DOHH2 (cell line): ENCODE measurements at regions not wholly inside any gene's neighbourhood (a gene's known extent, or its start where the extent isn't known, plus 50 kb on each side); places are given as distances from the start of the nearest gene placed in this dataset.

Source experiments
- H3F3A ChIP-seq: fragments of 200-600 bp; sonication (generic), shearing (Covaris generic); 2 replicates; pipeline ENCODE4 v1.6.0; 2016; ENCODE audit warnings: antibody characterized with exemption, mild to moderate bottlenecking; ENCODE audit not compliant: control insufficient read depth, insufficient read depth
- H3K27ac ChIP-seq: fragments of 200-600 bp; sonication (generic); 2 replicates; pipeline ENCODE4 v1.5.1; 2014; ENCODE audit warnings: low read depth, mild to moderate bottlenecking, low read length, moderate library complexity
- H3K27me3 ChIP-seq: fragments of 200-600 bp; sonication (generic); 2 replicates; pipeline ENCODE4 v1.6.1; 2014; ENCODE audit warnings: mild to moderate bottlenecking, low read length, mixed read lengths; ENCODE audit not compliant: control insufficient read depth
- H3K36me3 ChIP-seq: fragments of 200-600 bp; sonication (generic); 2 replicates; pipeline ENCODE4 v1.6.1; 2014; ENCODE audit warnings: mild to moderate bottlenecking, low read length, moderate library complexity, mixed read lengths; ENCODE audit not compliant: control insufficient read depth
- H3K4me1 ChIP-seq: fragments of 200-600 bp; sonication (generic); 2 replicates; pipeline ENCODE4 v1.6.1; 2014; ENCODE audit warnings: mild to moderate bottlenecking, low read length, mixed read lengths; ENCODE audit not compliant: control insufficient read depth
- H3K4me2 ChIP-seq: fragments of 200-600 bp; sonication (generic); 2 replicates; pipeline ENCODE4 v1.6.0; 2014; ENCODE audit warnings: mild to moderate bottlenecking, low read length, moderate library complexity
- H3K4me3 ChIP-seq: fragments of 200-600 bp; sonication (generic); 2 replicates; pipeline ENCODE4 v1.5.1; 2014; ENCODE audit warnings: mild to moderate bottlenecking, low read length, mixed read lengths
- H3K79me2 ChIP-seq: fragments of 200-600 bp; sonication (generic); 2 replicates; pipeline ENCODE4 v1.6.1; 2014; ENCODE audit warnings: mild to moderate bottlenecking, low read length, mixed read lengths; ENCODE audit not compliant: control insufficient read depth
- H3K9me2 ChIP-seq: fragments of 200-600 bp; sonication (generic); replicated peaks from 2 replicates; pipeline ENCODE4 v1.6.1; 2014; ENCODE audit warnings: mild to moderate bottlenecking, low read length, mixed read lengths; ENCODE audit not compliant: control insufficient read depth
- H3K9me3 ChIP-seq: fragments of 200-600 bp; sonication (generic); 2 replicates; pipeline ENCODE4 v1.6.1; 2014; ENCODE audit warnings: antibody characterized with exemption, low read length, mixed read lengths; ENCODE audit not compliant: control insufficient read depth, insufficient read depth
- H4K20me1 ChIP-seq: fragments of 200-600 bp; sonication (generic); 2 replicates; pipeline ENCODE4 v1.6.0; 2014; ENCODE audit warnings: low read depth, mild to moderate bottlenecking, antibody characterized with exemption, low read length, moderate library complexity; ENCODE audit not compliant: control insufficient read depth, insufficient read depth
- EZH2phosphoT487 ChIP-seq: fragments of 200-600 bp; sonication (generic); IDR thresholded peaks from 2 replicates; pipeline ENCODE4 v1.6.1; 2017; ENCODE audit warnings: borderline replicate concordance, mild to moderate bottlenecking, antibody characterized with exemption, low read length, moderate library complexity, mixed read lengths
- TF ChIP-seq, protein P1 (sequence below): fragments of 200-600 bp; sonication (generic); IDR thresholded peaks from one replicate; pipeline ENCODE4 v1.5.1; 2014; ENCODE audit warnings: antibody characterized with exemption, mild to moderate bottlenecking, low read depth, low read length; ENCODE audit not compliant: poor library complexity, severe bottlenecking

DNA sequence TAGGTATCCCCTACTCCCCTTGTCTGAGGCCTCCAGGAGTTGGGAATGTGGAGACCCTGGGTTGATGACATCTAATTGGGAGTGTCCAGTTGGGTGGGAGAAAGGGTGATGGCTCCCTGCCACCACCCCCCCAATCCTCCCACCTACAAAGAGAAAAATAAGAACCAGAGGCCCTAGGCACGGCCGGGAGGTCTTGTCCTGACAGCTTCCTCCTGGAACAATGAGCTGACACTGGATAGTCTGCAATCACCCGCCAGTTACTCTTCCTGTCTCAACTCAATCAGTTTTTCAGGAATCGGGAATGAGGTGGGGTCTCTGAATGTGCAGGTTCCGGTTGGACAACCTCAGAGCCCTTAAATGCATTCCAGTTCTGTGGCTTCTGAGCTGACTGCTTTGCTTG lies 129.9 kb upstream of the MRPS22 start:
- Histone ChIP-seq H3K4me1 (no peaks in the 10 kb centered on the region), H3K27ac (no peak overlapping the region), H3F3A (no peaks in the 10 kb centered on the region), H4K20me1 (no peaks in the 10 kb centered on the region), H3K4me2 (no peak overlapping the region), H3K4me3 (no peak overlapping the region), H3K27me3 (peaks cover 17% of the 10 kb centered on the region), H3K9me3 (peaks cover 4% of the 10 kb centered on the region; the same call in 1 of the 2 replicates), H3K36me3 (no peaks in the 10 kb centered on the region), H3K9me2 (no peaks in the 10 kb centered on the region), H3K79me2 (no peaks in the 10 kb centered on the region)
- TF ChIP-seq, protein P1, sequence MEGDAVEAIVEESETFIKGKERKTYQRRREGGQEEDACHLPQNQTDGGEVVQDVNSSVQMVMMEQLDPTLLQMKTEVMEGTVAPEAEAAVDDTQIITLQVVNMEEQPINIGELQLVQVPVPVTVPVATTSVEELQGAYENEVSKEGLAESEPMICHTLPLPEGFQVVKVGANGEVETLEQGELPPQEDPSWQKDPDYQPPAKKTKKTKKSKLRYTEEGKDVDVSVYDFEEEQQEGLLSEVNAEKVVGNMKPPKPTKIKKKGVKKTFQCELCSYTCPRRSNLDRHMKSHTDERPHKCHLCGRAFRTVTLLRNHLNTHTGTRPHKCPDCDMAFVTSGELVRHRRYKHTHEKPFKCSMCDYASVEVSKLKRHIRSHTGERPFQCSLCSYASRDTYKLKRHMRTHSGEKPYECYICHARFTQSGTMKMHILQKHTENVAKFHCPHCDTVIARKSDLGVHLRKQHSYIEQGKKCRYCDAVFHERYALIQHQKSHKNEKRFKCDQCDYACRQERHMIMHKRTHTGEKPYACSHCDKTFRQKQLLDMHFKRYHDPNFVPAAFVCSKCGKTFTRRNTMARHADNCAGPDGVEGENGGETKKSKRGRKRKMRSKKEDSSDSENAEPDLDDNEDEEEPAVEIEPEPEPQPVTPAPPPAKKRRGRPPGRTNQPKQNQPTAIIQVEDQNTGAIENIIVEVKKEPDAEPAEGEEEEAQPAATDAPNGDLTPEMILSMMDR = no peak
- TF ChIP-seq EZH2phosphoT487 = no peak

DNA sequence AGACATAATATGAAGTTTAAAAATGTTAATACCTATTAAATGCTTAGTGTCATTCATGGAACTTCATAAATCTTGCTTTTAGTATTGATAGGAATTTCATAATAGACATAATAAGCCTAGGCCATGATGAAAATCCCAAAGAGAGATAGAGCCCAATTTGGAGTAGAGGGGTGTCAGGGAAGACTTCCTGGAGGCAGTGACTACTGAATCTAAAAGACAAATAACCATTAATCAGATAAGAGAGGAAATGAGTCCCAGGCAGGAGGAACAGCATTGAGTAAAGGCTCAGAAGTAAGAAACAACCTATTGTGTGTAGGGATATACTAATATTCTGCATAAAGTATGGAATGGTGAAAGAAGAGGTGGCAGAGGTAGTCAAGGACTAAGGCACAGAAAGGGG lies 126.9 kb upstream of the MRPS22 start:
- Histone ChIP-seq H3K4me3 (no peak overlapping the region), H3K4me2 (no peak overlapping the region), H3K27me3 (peaks cover 21% of the 10 kb centered on the region), H3K9me3 (no peaks in the 10 kb centered on the region), H3K27ac (no peak overlapping the region), H3F3A (no peaks in the 10 kb centered on the region), H4K20me1 (no peaks in the 10 kb centered on the region), H3K9me2 (no peaks in the 10 kb centered on the region), H3K4me1 (no peaks in the 10 kb centered on the region), H3K79me2 (no peaks in the 10 kb centered on the region), H3K36me3 (no peaks in the 10 kb centered on the region)
- TF ChIP-seq, protein P1 = no peak

DNA sequence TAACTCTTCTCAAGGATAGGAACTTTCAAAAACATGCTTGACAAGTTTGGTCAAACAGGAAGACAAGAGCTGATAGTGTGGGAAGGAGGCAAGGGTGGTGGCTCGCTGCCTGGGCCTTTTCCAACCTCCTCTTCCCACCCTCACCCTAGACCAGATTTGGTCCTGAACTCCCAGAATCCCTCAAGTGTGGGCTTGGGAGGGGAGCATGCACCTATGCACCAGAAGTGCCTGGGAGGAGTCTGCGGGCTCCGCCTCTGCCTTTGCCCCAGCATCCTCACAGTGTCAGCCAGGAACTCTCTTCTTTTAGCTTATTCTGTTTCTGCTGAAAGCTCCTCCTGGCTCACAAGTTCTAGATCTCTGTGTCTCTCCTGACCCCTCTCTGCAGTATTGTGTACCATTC lies 126.2 kb upstream of the MRPS22 start:
- H3K27ac ChIP-seq = no peak overlapping the region
- H3K4me1 ChIP-seq = no peaks in the 10 kb centered on the region
- no peak overlapping the region for H3K4me2 ChIP-seq
- no peaks in the 10 kb centered on the region for H3K9me3 ChIP-seq
- no peaks in the 10 kb centered on the region for H3K9me2 ChIP-seq
- no peak overlapping the region for H3K4me3 ChIP-seq
- H3K36me3 ChIP-seq = no peaks in the 10 kb centered on the region
- TF ChIP-seq, protein P1 = no peak
- no peaks in the 10 kb centered on the region for H4K20me1 ChIP-seq
- H3F3A ChIP-seq = no peaks in the 10 kb centered on the region
- peaks cover 21% of the 10 kb centered on the region for H3K27me3 ChIP-seq
- H3K79me2 ChIP-seq = no peaks in the 10 kb centered on the region

DNA sequence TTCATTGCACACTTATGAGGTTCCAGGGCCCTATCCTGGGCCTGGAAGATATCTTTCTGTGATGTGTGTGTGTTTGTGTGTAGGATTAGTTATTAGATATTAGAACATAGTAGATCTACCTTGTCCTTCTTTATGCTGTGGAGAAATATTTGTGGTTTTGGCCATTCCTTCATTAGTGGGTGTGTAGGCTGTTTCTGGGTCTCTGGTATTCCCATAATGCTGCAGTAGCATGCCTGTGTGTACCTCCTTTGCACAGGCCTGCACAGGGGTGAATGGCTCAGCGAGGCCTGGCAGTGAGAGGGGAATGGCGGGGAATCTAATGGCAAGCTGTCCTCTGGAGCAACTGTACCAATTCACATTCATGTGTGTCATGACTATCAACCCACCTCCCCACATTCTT lies 125.8 kb upstream of the MRPS22 start:
- Histone ChIP-seq H3K27ac (no peak overlapping the region), H3K4me2 (no peak overlapping the region), H3K9me2 (no peaks in the 10 kb centered on the region), H3K36me3 (no peaks in the 10 kb centered on the region), H4K20me1 (no peaks in the 10 kb centered on the region), H3K79me2 (no peaks in the 10 kb centered on the region), H3K4me1 (no peaks in the 10 kb centered on the region), H3K9me3 (no peaks in the 10 kb centered on the region), H3K4me3 (no peak overlapping the region), H3K27me3 (peaks cover 21% of the 10 kb centered on the region), H3F3A (no peaks in the 10 kb centered on the region)
- TF ChIP-seq, protein P1 = no peak
- TF ChIP-seq EZH2phosphoT487 = no peak
